NB4 (cell line): ENCODE measurements at regions not wholly inside any gene's neighbourhood (a gene's known extent, or its start where the extent isn't known, plus 50 kb on each side); places are given as distances from the start of the nearest gene placed in this dataset.

Experiments used
- DNase-seq: peaks from one replicate; pipeline ENCODE4 v3.0.0; 2010; ENCODE audit warnings: low read depth
- H3K4me3 ChIP-seq: one replicate; pipeline ENCODE4 v1.5.1; 2011; ENCODE audit warnings: mild to moderate bottlenecking, low read depth, low read length, moderate library complexity
- MYC ChIP-seq: IDR thresholded peaks from 2 replicates; pipeline ENCODE4 v1.6.1; 2011; ENCODE audit warnings: low read depth, low read length
- POLR2A ChIP-seq: IDR thresholded peaks from 2 replicates; pipeline ENCODE4 v1.6.1; 2011; ENCODE audit warnings: mild to moderate bottlenecking; ENCODE audit not compliant: insufficient read length; ENCODE audit errors: extremely low read depth
- TF ChIP-seq, protein P1 (sequence below): IDR thresholded peaks from 2 replicates; pipeline ENCODE4 v1.6.1; 2011; ENCODE audit warnings: low read depth, low read length
- TF ChIP-seq, protein P2 (sequence below): IDR thresholded peaks from one replicate; pipeline ENCODE4 v1.5.1; 2012; ENCODE audit warnings: low read depth, low read length

DNA sequence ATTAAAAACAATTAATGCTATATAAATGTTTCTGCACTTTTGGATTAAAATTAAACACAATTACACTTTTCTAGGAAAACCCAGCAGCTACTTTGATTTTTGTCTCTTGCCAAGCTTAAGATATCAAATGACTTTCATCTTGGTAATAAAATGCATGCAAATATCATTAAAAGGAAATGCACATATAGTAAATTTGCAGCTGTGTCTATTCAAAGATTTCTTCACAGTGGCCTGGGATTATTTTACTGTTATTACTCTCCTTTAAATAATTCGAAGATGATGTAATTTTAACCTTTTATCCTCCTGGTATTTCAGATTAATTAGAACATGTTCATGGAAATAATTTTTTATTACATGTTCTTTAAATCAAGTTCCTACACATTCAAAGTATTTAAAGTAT is 529.5 kb upstream of the RGMB start:
- H3K4me3 ChIP-seq = no peak overlapping the region
- no peak for TF ChIP-seq POLR2A
- TF ChIP-seq, protein P1, sequence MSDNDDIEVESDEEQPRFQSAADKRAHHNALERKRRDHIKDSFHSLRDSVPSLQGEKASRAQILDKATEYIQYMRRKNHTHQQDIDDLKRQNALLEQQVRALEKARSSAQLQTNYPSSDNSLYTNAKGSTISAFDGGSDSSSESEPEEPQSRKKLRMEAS = no peak
- TF ChIP-seq, protein P2, sequence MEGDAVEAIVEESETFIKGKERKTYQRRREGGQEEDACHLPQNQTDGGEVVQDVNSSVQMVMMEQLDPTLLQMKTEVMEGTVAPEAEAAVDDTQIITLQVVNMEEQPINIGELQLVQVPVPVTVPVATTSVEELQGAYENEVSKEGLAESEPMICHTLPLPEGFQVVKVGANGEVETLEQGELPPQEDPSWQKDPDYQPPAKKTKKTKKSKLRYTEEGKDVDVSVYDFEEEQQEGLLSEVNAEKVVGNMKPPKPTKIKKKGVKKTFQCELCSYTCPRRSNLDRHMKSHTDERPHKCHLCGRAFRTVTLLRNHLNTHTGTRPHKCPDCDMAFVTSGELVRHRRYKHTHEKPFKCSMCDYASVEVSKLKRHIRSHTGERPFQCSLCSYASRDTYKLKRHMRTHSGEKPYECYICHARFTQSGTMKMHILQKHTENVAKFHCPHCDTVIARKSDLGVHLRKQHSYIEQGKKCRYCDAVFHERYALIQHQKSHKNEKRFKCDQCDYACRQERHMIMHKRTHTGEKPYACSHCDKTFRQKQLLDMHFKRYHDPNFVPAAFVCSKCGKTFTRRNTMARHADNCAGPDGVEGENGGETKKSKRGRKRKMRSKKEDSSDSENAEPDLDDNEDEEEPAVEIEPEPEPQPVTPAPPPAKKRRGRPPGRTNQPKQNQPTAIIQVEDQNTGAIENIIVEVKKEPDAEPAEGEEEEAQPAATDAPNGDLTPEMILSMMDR = no peak
- TF ChIP-seq MYC = no peak
- no peak for DNase-seq

DNA sequence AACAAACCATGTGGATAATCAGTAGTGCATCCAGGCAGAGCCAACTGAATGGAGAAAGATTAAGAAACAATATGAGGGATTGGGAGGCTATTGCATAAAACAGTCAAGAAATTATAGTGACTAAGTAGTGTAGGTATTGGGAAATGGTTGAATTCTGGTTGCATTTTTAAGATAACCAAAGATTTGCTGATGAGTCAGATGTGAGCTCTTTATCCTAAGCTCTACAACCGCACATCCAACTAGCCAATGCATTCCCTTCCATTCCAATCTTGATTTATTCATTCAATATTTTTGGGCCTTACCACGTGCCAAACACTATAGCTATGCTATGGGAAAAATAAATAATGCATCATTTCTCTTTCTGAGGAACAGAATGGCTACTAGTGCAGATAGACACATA is 524.5 kb upstream of the RGMB start:
- TF ChIP-seq MYC = no peak
- TF ChIP-seq, protein P2 = no peak
- TF ChIP-seq, protein P1 = no peak
- no peak overlapping the region for H3K4me3 ChIP-seq
- DNase-seq = no peak

DNA sequence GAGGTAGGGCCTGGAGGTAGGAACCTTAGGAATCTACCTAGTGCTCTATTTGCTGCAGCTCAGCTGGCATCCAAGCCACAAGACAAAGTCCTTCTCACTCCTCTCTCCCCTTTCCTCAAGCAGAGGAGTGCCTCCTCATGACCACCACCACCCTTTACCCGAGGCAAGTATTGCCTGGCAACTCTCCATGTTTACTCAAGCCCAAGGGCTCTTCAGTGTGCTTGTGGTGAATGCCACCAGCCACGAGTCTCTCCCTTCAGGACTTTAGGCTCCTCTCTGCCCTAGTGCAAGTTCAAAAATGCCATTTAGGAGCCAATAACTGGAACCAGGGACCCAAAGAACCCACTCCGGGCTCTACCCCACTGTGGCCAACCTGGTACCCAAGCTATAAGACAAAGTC is 514.5 kb upstream of the RGMB start:
- H3K4me3 ChIP-seq = no peak overlapping the region
- no peak for DNase-seq
- TF ChIP-seq, protein P1 = no peak
- TF ChIP-seq POLR2A (no peak), MYC (no peak)
- TF ChIP-seq, protein P2 = no peak

DNA sequence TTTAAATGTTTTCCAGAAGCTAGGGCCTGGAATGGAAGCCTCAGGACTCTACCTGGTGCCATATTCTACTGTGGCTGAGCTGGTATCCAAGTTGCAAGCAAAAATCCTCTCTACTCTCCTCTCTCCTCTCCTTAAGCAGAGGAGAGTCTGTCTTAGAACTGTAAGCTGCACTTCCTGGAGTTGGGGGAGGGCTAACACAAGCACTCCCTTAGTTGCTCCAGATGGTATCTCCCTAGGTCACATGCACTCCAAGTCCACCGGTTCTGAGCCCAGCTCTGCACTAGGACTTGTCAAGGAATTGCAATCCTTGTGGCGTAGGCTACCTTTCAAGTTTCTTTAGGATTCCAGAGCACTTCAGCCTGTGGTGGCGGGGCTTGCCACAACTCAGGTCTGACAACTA is 513.9 kb upstream of the RGMB start:
- H3K4me3 ChIP-seq = no peak overlapping the region
- TF ChIP-seq, protein P1 = no peak
- no peak for TF ChIP-seq POLR2A
- TF ChIP-seq MYC = no peak
- TF ChIP-seq, protein P2 = no peak
- DNase-seq = no peak

DNA sequence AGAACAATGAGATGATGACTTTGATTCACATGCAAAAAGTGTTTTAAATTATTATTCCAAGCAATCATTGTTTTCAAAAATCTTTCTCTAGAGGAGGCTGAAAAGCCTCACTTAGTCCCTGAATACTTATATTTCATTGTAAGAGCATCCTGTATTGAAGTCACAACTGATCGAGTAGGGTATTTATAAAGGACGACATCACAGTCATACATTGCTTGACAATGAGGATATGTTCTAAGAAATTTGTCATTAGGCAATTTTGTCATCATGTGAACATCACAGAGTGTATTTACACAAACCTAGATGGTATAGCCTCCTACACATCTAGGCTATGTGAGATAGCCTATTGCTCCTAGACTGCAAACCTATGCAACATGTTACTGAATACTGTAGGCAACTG is 510.4 kb upstream of the RGMB start:
- TF ChIP-seq, protein P2 = no peak
- TF ChIP-seq, protein P1 = no peak
- no peak for TF ChIP-seq POLR2A
- TF ChIP-seq MYC = no peak
- no peak overlapping the region for H3K4me3 ChIP-seq
- DNase-seq = no peak

DNA sequence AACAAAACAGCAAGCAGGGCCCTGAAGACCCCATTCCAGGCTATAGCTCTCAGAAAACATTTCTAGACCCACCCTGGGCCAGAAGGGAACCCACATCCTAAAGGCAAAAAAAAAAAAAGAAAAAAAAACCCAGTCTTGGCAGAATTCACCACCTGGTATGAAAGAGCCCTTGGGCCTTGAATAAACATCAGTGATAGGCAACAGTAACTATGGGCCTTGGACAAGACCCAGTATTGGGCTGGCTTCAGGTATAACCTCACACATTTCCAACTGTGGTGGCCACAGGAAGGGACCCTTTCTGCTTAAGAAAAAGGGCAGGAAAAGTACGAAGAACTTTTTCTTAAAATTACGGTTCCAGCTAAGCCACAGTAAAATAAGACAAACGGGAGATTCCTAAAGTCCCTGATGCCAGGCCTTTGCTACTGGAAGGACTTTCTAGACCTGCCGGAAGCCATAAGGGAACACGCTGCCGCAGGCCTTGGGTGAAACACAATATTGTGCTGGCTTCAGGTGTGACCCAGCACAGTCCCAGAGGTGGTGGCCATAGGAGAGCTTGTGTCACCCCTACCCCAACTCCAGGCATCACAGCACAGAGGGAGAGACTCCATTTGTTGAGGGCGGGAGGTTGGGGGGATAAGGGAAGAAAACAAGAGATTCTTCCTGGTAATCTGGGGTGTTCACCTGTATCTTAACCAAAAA is 505.2 kb upstream of the RGMB start:
- TF ChIP-seq POLR2A (no peak), MYC (no peak)
- TF ChIP-seq, protein P2 = no peak
- TF ChIP-seq, protein P1 = no peak
- no peak for DNase-seq
- no peak overlapping the region for H3K4me3 ChIP-seq
